Stimulated activated CD8-positive, alpha-beta memory T cell treated with anti-CD3 and anti-CD28 coated beads, Interleukin-7, amount 100 ng/mL, for 48 hours (primary cell): ENCODE measurements at regions not wholly inside any gene's neighbourhood (a gene's known extent, or its start where the extent isn't known, plus 50 kb on each side); places are given as distances from the start of the nearest gene placed in this dataset.
"Not testable (repeated sequence)": the region's sequence is repeated elsewhere in the genome, so short reads cannot be mapped to it uniquely, and the experiment has no call there.

Source experiments
- DNase-seq, 2 donors: peaks; one replicate each; pipeline ENCODE4 v3.0.0-alpha.2; 2020; ENCODE audit warnings: low read depth in 1 of 2; ENCODE audit errors: extremely low read depth in 1 of 2

DNA sequence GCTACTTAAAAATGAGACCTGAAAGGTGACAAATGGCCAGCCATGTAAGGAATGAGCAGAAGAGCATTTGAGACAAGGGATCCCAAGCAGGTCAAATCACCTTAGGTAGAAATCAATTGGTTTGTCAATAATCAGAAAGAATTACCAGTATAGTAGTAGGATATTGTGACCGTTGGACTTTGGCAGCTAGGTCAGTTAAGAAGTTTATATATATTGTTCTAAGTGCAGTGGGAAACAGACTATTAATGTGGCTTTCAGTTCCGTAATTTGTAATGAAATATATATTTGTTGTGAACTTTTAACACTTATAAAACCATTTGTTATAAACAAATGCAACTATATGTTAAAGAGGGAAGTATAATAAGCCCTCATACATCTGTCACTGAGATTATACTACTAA lies 807.9 kb upstream of the SPRY2 start:
- no peak for DNase-seq

DNA sequence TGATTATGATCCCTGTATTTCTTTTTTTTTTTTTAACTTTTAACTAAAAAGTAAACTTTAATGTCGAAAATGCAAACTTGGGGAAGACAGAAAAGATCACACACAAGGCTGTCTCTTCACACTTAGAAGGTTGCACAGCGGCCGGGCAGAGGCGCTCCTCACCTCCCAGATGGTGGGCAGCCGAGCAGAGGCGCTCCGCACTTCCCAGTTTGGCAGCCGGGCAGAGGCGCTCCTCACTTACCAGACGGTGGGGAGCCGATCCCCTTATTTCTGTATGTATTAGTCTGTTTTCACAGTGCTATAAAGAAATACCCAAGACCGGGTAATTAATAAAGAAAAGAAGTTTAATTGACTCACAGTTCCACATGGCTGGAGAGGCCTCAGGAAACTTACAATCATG lies 805.6 kb upstream of the SPRY2 start:
- DNase-seq, result not testable (repeated sequence)

DNA sequence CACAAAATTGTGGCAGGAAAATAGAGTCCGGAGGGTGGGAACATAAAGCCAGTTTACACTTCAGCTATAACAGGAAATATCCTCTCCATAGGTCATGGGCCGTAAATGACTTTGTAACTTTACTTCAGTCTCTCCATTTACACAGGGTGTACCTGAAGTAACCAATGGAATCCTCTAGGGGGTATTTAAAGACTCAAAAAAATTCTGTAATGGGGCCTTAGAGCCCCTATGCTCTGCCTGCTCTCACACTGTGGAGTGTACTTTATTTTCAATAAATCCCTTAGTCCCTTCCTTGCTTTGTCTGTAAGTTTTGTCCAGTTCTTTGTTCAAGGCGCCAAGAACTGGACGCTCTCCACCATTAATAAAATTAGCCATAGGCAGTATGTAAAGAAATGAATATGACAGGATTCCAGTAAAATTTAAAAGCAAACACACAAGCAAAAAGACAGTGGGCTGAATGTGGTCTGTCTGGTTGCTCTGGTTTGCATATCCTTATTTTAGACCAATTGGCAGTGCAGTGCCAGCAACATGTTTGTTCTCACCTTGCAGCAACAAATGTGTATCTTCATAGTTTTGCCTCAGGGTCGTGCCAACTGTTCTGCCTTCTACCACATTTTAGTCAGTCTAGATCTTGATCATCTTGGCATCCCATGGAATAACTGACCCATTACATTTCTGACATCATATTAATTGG lies 801.5 kb upstream of the SPRY2 start:
- DNase-seq, result no peak

DNA sequence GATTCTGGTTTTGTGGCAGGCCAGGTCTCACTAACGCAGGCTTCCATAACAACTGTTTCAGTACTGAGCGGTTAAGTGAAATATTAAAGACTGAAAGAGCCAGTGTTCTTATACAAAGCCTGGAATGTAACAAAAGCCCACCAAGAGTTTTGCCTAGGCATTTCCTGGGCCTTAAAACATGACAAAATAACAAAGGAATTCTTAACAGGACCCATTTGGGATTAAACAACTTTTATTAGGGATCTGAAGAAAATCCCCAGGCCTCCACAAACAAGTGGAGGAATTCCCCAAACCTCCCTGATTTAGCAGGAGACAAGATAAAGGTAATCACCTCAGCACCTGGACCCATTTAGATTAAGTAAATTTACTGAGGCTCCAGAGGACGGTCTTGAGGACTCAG lies 799.7 kb upstream of the SPRY2 start:
- DNase-seq, result no peak

DNA sequence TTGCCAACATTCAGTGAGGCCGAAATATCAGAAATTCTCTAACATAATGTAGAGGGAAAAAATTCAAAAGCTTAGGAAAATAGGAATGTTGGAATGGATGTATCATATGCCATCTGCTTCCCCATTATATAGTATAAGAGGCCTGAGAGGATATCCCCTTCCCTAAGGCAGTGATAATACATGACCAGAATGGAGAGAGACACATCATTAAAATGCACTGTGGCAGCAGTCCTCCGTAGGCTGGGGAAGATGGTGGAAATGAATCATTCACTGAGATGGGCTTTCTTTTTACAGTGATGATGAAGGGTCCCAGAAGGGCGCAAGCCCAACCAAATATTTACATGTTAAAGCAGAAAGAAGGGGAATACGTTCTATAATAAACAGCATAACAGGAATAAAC lies 799.1 kb upstream of the SPRY2 start:
- DNase-seq, result no peak

DNA sequence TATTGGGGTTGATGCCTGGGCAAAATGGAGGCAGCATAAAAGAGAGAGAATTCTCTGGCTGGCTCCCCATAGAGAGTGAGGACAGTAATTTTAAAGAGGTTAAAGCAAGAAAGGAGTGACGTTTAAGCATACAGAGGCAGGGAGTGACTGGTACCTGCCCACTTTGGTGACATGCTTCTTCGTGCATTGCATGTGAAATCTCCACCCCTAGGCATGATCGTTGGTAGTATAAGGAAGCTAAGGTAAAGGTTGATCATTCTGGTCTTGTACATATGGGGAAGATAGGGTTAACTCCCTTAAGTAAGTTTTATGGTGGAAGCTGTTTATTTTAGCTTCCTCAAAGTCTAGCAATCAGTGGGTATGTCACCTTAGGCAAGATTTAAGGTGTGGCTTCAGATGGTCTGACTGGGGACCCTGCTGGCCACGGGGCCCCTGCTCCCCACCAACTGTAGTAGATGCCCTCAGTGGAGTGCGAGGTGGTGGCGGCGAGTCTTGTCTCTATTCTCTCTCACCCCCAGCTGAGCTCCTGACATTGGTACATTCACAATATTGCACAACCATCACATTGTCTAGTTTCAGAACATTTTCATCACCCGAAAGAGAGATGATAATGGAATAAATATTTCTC lies 797.5 kb upstream of the SPRY2 start:
- no peak for DNase-seq

DNA sequence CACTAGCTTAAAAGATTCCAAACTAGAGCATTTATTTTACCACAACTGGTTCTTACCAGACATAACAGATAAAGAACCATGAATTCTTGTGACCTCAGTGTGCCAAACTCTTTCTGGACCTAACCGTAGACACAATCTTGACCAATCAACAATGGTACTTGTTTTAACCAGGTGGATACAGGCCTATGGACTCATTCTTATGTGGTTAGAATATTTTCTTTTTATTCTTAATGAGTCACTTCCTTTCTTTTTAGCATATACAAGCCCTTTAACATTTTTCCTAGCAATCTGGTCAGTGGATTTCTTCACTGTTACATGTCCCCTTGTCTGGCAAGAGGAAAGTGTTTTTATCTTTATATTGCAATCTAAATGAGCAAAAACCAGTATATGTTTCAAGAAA lies 792.1 kb upstream of the SPRY2 start:
- DNase-seq, result no peak

DNA sequence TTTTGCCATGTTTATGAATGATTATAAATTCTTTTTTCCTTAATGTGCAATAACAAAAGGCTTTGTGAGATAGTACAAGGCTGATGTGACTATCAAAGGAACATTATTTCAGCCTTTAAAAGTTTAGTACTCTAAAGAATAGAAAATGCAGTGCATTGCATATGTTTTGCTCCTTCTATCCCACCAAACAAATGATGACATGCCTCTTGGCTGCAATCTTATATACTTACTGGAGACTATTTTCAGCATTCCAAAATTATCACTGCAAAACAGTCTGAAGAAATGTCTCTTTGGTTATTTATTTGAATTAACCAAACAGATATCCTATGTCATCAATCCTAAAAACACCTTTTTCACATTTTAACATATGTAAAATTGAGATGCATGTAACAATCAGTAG lies 776.5 kb upstream of the SPRY2 start:
- DNase-seq, result no peak

DNA sequence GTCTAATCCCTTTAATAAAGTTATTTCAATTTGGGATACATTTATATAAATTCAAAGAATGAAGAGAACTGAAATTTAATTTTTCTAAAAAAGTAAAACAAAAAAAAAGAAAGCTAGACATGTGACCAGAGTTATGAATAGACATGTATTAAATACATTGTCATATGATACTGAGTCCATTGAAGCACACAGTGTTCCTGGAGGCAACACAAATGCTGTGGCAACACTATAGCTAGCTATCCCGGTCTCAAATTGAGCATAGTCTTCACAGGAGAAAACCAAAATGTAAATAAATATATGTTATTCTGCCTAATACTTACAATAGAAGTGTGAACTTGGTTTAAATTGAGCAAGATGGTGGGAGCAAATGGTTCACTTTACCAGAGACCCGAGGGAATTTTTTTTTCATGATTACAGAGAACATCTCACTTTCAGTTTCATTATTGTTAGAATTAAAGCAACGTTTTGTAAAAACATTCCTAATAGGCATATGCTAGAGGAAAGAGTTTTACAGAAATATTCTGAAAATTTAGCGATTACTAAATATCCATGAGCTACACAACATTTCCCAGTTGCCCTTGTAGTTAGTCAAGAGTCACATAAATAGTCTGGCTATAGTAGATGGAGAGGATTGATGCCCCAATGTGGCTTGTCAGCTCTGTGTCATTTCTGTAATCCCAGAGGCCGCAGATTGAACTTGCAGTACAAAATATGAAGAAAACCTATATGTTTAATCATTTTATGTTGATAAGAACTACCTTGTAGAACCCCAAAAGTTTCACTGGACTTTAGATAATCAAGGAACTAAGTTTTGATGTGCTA lies 775.7 kb upstream of the SPRY2 start:
- DNase-seq, result no peak

DNA sequence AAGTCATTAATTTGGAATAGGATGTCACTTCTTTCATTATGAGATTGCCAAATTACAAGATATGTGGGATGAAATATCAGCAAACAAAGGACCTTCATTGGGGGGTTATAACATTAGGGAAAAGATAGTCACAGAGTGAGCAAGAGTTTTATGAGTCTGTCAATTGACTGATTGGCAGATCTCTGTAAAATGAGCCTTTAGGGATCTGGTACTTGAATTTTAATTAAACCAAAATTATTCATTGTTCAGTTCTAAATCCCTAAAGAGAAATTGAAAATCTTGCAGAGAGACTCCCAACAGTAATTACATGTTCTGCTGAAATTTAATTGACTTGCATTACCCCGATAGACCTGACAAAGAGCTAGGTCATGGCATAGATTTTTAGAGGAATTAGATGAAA lies 768.1 kb upstream of the SPRY2 start:
- no peak for DNase-seq

DNA sequence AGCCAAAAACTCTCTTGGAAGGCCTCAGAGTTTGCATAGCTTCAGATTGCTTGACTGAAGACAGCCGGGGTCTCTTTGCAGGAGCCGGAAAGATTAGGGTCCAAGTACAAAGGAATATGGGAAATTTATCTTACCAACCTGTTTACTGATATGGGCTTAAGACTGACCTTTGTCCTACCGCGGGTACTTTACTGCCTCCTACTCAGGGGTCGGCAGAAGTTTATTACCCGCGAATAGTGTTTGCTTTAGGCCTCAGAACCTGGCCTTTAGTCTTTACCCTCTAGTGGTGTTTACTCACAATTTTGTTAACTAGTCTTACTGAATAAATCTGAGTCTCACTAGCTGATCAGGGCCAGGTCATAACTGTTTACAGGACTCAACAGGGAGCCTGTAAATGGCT lies 765.4 kb upstream of the SPRY2 start:
- DNase-seq, result no peak

DNA sequence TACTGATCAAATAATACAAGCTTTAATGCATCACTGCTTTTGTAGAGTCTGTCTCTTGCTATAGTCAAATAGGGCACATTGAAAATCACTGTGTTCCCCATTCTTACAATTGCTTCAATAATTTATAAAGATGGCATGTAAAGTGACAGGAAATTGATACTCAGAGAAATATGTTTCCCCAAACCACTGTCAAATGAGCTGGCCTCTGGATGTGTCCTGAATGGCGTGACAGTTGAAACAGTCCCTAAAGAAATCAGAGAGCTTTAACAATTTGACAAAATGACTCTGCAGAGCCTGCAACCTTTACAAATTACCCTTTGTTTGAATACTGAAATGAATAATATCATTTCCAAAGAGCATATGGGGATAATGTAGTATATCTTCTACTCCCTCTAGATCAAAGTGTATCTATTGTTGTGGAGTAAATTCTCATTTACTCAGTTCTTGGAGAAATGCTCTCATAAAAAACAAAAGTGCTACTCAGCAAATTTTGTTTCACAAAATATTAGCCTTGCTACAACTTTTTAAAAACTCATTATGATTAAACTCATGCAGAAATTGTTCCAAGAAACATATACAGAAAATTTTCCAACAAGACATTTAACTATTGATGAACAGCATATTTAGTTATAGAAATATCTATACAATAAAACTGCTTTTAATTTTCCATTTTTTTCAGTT lies 763.2 kb upstream of the SPRY2 start:
- DNase-seq, result no peak

DNA sequence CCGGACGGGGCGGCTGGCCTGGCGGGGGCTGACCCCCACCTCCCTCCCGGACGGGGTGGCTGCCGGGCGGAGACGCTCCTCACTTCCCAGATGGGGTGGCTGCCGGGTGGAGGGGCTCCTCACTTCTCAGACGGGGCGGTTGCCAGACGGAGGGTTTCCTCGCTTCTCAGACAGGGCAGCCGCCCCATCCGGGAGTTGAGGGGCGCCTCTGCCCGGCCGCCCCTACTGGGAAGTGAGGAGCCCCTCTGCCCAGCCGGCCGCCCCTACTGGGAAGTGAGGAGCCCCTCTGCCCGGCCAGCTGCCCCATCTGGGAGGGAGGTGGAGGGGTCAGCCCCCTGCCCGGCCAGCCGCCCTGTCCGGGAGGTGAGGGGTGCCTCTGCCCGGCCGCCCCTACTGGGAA lies 761.1 kb upstream of the SPRY2 start:
- DNase-seq, result not testable (repeated sequence)

DNA sequence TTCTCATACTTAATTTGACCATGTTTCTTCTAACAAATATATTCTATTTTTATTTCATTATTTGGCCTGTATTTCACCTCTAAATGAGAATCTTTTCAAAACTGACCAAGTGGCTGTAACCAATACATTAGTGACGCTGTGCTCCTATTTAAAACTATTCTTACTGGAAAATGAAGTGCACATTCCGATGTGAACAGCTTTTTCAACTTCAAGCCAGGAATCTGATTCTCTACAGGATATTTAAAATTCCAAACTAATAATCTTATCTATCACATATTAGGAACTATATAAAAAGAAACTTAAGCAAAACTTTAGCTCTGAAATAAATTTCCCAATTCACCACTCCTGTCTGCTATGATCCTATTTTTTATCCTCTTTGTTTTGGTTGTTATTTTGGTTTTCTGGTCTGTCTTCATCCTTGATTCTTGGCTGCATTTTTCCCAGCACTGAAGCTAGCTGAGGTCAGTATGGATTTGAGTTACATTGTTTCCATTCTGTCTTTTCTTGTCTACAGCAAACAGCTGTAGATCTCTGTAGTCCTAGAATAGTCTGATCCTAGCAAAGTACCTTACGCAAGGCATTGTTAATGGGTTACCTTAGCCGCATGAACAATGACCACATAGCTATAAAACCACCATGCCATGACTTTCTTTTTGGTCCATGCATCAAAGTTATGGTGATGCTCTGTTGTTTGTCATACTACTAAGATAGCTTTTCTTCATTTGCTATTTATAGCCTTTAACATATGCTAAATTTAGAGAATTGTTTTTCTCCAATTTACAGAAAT lies 748.6 kb upstream of the SPRY2 start:
- no peak for DNase-seq

DNA sequence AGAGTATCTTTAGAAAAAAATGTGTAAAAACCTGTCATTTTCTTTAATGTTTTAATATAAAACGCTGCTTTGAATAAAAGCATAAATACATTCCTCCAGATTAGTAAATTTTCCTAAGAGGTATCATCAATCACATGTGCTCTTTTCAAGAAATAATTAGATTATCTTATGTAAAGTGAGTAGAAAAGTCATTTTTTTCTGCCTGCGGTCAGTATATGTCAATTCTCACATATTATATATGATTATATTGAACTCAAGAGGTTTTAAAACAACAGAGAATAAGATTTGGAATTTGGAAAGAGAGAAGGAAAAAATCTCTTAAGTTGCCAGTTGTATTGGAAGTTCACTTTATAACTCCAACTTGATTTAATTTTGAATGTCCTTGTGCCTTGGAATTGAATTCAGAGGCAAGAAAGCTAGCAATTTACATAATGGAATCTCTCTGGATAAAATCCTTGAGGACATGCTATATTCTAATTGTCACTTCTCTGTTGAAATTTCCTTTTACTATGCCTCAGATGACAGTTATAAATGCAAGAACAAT lies 740.1 kb upstream of the SPRY2 start:
- no peak for DNase-seq

DNA sequence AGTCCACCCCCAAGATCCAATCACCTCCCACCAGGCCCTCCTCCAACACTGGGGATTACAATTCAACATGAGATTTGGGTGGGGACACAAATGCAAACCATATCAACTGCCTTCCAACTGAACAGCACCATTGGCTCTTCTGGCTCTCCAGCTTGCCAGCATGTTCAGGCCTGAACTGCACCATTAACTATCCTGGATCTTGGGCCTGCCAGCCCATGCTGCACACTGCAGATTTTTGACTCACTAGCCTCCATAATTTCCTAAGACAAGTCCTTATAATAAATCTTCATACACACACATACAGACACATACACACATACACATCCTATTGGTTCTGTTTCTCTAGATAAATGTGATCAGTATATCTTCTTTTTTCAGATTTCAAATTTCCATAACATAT lies 737.1 kb upstream of the SPRY2 start:
- DNase-seq, result no peak

DNA sequence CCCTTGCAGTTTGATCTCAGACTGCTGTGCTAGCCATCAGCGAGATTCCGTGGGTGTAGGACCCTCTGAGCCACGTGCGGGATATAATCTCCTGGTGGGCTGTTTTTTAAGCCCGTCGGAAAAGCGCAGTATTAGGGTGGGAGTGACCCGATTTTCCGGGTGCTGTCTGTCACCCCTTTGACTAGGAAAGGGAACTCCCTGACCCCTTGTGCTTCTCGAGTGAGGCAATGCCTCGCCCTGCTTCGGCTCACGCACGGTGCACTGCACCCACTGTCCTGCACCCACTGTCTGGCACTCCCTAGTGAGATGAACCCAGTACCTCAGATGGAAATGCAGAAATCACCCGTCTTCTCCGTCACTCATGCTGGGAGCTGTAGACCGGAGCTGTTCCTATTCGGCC lies 728.9 kb upstream of the SPRY2 start:
- DNase-seq, result not testable (repeated sequence)

DNA sequence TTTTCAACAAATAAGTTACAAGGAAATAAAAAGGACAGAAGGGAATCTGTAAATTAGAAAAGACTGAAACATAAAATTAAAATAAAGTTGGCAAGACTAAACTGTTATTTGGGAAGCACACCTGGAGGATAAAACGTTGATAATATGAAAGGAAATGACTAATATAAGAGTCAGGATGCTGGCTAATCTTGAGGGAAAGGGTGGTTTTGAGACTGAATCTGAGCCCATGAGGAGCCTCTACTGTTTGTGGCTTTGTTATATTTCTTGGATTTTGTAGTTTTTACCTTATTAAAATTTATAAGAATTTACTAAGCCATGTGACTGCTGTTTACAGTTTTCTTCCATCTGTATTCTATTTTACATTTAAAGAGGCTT lies 718.0 kb upstream of the SPRY2 start:
- DNase-seq, result no peak

DNA sequence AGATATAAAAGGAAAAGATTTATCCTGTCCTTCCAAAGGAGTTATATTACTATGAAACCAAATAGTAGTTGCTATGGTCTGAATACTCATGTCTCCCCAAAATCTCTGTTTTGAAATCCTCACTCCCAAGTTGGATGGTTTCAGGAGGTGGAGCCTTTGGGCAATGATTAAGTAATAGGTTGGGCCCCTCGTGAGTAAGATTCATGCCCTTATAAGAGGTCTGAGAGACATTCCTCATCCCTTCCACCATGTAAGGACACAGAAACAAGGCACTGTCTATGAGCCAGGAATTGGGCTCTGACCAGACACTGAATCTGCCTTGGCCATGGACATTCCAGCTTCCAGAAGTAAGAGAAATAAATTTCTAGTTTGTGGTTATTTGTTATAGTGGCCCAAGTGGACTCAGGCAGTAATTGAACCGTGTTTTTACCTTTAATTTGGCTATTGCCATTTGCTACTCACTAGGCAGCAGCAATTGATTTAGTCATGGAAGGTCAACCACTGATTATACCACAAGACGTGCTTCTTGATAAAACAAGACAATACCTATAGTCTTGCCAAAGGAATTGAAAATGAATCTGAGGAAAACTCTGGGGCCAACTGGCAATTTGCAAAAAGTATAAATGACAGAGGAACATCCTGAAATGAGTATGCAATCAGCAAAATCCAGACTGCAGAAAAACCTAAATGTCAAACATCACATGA lies 717.4 kb upstream of the SPRY2 start:
- DNase-seq, result no peak

DNA sequence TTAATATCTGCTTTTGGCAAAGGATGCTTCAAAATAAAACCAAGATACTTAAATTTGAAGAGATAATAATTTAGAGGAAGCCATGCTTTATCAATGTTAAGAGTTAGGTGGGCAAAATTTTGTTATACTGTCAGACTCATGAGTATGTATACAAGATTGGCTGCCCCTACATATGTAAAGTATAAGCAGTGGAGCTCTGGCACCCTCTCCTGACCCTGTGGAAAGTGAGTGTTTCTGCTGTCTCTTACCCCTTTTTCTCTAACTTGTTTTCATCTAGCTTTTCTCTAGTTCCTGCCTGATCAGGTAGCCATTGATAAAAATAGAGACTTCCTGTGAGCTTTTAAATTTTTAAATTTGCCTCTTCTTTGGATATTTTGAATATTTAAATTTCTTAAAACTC lies 710.9 kb upstream of the SPRY2 start:
- no peak for DNase-seq
